ENCODE measurements at regions not wholly inside any gene's neighbourhood (a gene's known extent, or its start where the extent isn't known, plus 50 kb on each side); places are given as distances from the start of the nearest gene placed in this dataset.

GRCh38 chr16:81172769-81173658 lies 65.5 kb upstream of the BCO1 start:
- Mint-ChIP-seq H3K27ac (no peak overlapping the region), H3K9me3 (no peaks in the 10 kb centered on the region), H3K4me1 (no peaks in the 10 kb centered on the region), H3K36me3 (no peaks in the 10 kb centered on the region), H3K27me3 (peaks cover 14% of the 10 kb centered on the region in 2 donors), H3K4me3 (no peak overlapping the region)
- Histone ChIP-seq H3K27ac (ENCODE audit: low read length) (no peak overlapping the region), H3K36me3 (ENCODE audit: control insufficient read depth in 2 of 2, extremely low read depth in 1 of 2, insufficient read depth in 1 of 2, low read length in 1 of 2) (no peaks in the 10 kb centered on the region), H3K27me3 (replicated peaks in 1 of 2; ENCODE audit: control insufficient read depth in 2 of 2, extremely low read depth in 1 of 2, insufficient read depth in 2 of 2, low read length in 1 of 2) (peaks cover 3 to 41% of the 10 kb centered on the region in 2 experiments), H3K4me1 (ENCODE audit: control insufficient read depth in 1 of 2, extremely low read depth in 1 of 2, insufficient read depth in 2 of 2, low read length in 2 of 2) (no peaks in the 10 kb centered on the region), H3K9me3 (no peaks in the 10 kb centered on the region), H3K4me3 (ENCODE audit: control insufficient read depth in 1 of 2, extremely low read depth in 1 of 2, low read length in 1 of 2) (no peak overlapping the region)
- ATAC-seq (replicated peaks in 1 of 4), result no peak
- 59% methylated on average over 10 of the region's 13 CpGs for WGBS (ENCODE audit: insufficient coverage)
- CTCF ChIA-PET, result interaction anchor here in 1 of 2 donors (0.6 kb wide), 1 partner anchor 1464 kb away, joined by 3 read pairs; no protein-coding TSS in a partner anchor
- POLR2A ChIA-PET, result no interaction called here
- no peak for DNase-seq

GRCh38 chr16:81170824-81171223 lies 67.7 kb upstream of the BCO1 start:
- H3K27me3 Mint-ChIP-seq, result peaks cover 11 to 17% of the 10 kb centered on the region in 2 donors
- 80% methylated on average over 1 of the region's 7 CpGs for WGBS (ENCODE audit: insufficient coverage)
- ATAC-seq (replicated peaks in 1 of 4) (no peak), DNase-seq (no peak)
- Histone ChIP-seq H3K4me3 (ENCODE audit: control insufficient read depth in 1 of 2, extremely low read depth in 1 of 2, low read length in 1 of 2) (no peak overlapping the region), H3K27ac (ENCODE audit: low read length) (no peak overlapping the region), H3K36me3 (ENCODE audit: control insufficient read depth in 2 of 2, extremely low read depth in 1 of 2, insufficient read depth in 1 of 2, low read length in 1 of 2) (no peaks in the 10 kb centered on the region), H3K27me3 (replicated peaks in 1 of 2; ENCODE audit: control insufficient read depth in 2 of 2, extremely low read depth in 1 of 2, insufficient read depth in 2 of 2, low read length in 1 of 2) (peaks cover 0 to 28% of the 10 kb centered on the region in 2 experiments), H3K9me3 (no peaks in the 10 kb centered on the region), H3K4me1 (ENCODE audit: control insufficient read depth in 1 of 2, extremely low read depth in 1 of 2, insufficient read depth in 2 of 2, low read length in 2 of 2) (no peaks in the 10 kb centered on the region)
- H3K36me3 Mint-ChIP-seq, result no peaks in the 10 kb centered on the region
- H3K9me3 Mint-ChIP-seq, result no peaks in the 10 kb centered on the region
- H3K27ac Mint-ChIP-seq, result no peak overlapping the region
- CTCF ChIA-PET, result no interaction called here
- H3K4me1 Mint-ChIP-seq, result no peaks in the 10 kb centered on the region
- no peak overlapping the region for H3K4me3 Mint-ChIP-seq
- POLR2A ChIA-PET, result interaction anchor here in 1 of 2 donors (0.6 kb wide), 1 partner anchor 327 kb away, joined by 5 read pairs; no protein-coding TSS in a partner anchor

GRCh38 chr16:81168406-81168805 lies 70.1 kb upstream of the BCO1 start:
- Mint-ChIP-seq H3K27ac (no peak overlapping the region), H3K36me3 (no peaks in the 10 kb centered on the region), H3K9me3 (no peaks in the 10 kb centered on the region), H3K4me3 (no peak overlapping the region), H3K4me1 (no peaks in the 10 kb centered on the region), H3K27me3 (peaks cover 9 to 17% of the 10 kb centered on the region in 2 donors)
- Histone ChIP-seq H3K27ac (ENCODE audit: low read length) (no peak overlapping the region), H3K4me1 (ENCODE audit: control insufficient read depth in 1 of 2, extremely low read depth in 1 of 2, insufficient read depth in 2 of 2, low read length in 2 of 2) (no peaks in the 10 kb centered on the region), H3K27me3 (replicated peaks in 1 of 2; ENCODE audit: control insufficient read depth in 2 of 2, extremely low read depth in 1 of 2, insufficient read depth in 2 of 2, low read length in 1 of 2) (peaks cover 0 to 16% of the 10 kb centered on the region in 2 experiments), H3K36me3 (ENCODE audit: control insufficient read depth in 2 of 2, extremely low read depth in 1 of 2, insufficient read depth in 1 of 2, low read length in 1 of 2) (no peaks in the 10 kb centered on the region), H3K9me3 (no peaks in the 10 kb centered on the region), H3K4me3 (ENCODE audit: control insufficient read depth in 1 of 2, extremely low read depth in 1 of 2, low read length in 1 of 2) (no peak overlapping the region)
- DNase-seq (no peak), ATAC-seq (replicated peaks in 1 of 4) (no peak)
- ChIA-PET CTCF (no interaction called here), POLR2A (no interaction called here)
- no CpG with 5 or more reads among the region's 1 CpG for WGBS (ENCODE audit: insufficient coverage)

GRCh38 chr16:81167851-81168250 lies 70.6 kb upstream of the BCO1 start:
- Histone ChIP-seq H3K27ac (ENCODE audit: low read length) (no peak overlapping the region), H3K36me3 (ENCODE audit: control insufficient read depth in 2 of 2, extremely low read depth in 1 of 2, insufficient read depth in 1 of 2, low read length in 1 of 2) (no peaks in the 10 kb centered on the region), H3K27me3 (replicated peaks in 1 of 2; ENCODE audit: control insufficient read depth in 2 of 2, extremely low read depth in 1 of 2, insufficient read depth in 2 of 2, low read length in 1 of 2) (peaks cover 0 to 13% of the 10 kb centered on the region in 2 experiments), H3K4me3 (ENCODE audit: control insufficient read depth in 1 of 2, extremely low read depth in 1 of 2, low read length in 1 of 2) (no peak overlapping the region), H3K4me1 (ENCODE audit: control insufficient read depth in 1 of 2, extremely low read depth in 1 of 2, insufficient read depth in 2 of 2, low read length in 2 of 2) (no peaks in the 10 kb centered on the region), H3K9me3 (no peaks in the 10 kb centered on the region)
- peaks cover 9 to 17% of the 10 kb centered on the region in 2 donors for H3K27me3 Mint-ChIP-seq
- H3K36me3 Mint-ChIP-seq, result no peaks in the 10 kb centered on the region
- no peaks in the 10 kb centered on the region for H3K4me1 Mint-ChIP-seq
- POLR2A ChIA-PET, result no interaction called here
- ATAC-seq (replicated peaks in 1 of 4) (no peak), DNase-seq (no peak)
- no peaks in the 10 kb centered on the region for H3K9me3 Mint-ChIP-seq
- CTCF ChIA-PET, result no interaction called here
- no peak overlapping the region for H3K27ac Mint-ChIP-seq
- WGBS (ENCODE audit: insufficient coverage), result 37% methylated on average over 4 of the region's 6 CpGs
- no peak overlapping the region for H3K4me3 Mint-ChIP-seq

GRCh38 chr16:81166417-81167300 lies 70.5 kb upstream of the GCSH start:
- Histone ChIP-seq H3K4me1 (ENCODE audit: control insufficient read depth in 1 of 2, extremely low read depth in 1 of 2, insufficient read depth in 2 of 2, low read length in 2 of 2) (no peaks in the 10 kb centered on the region), H3K27me3 (replicated peaks in 1 of 2; ENCODE audit: control insufficient read depth in 2 of 2, extremely low read depth in 1 of 2, insufficient read depth in 2 of 2, low read length in 1 of 2) (peaks cover 0 to 6% of the 10 kb centered on the region in 2 experiments), H3K9me3 (no peaks in the 10 kb centered on the region), H3K4me3 (ENCODE audit: control insufficient read depth in 1 of 2, extremely low read depth in 1 of 2, low read length in 1 of 2) (no peak overlapping the region), H3K36me3 (ENCODE audit: control insufficient read depth in 2 of 2, extremely low read depth in 1 of 2, insufficient read depth in 1 of 2, low read length in 1 of 2) (no peaks in the 10 kb centered on the region), H3K27ac (ENCODE audit: low read length) (no peak overlapping the region)
- H3K27me3 Mint-ChIP-seq, result peaks cover 9 to 17% of the 10 kb centered on the region in 2 donors
- ChIA-PET CTCF (no interaction called here), POLR2A (no interaction called here)
- H3K4me1 Mint-ChIP-seq, result no peaks in the 10 kb centered on the region
- no peak overlapping the region for H3K27ac Mint-ChIP-seq
- ATAC-seq (replicated peaks in 1 of 4) (no peak), DNase-seq (no peak)
- no peaks in the 10 kb centered on the region for H3K36me3 Mint-ChIP-seq
- H3K9me3 Mint-ChIP-seq, result no peaks in the 10 kb centered on the region
- WGBS (ENCODE audit: insufficient coverage), result 75% methylated on average over 13 of the region's 16 CpGs
- H3K4me3 Mint-ChIP-seq, result no peak overlapping the region

GRCh38 chr16:81165411-81166097 lies 69.4 kb upstream of the GCSH start:
- CTCF ChIA-PET, result no interaction called here
- POLR2A ChIA-PET, result no interaction called here

More at GRCh38 chr16:81165411-81166097, 69.4 kb upstream of the GCSH start:
- Mint-ChIP-seq H3K4me3 (no peak overlapping the region), H3K27ac (no peak overlapping the region), H3K36me3 (no peaks in the 10 kb centered on the region), H3K4me1 (no peaks in the 10 kb centered on the region), H3K9me3 (no peaks in the 10 kb centered on the region), H3K27me3 (peaks cover 5 to 13% of the 10 kb centered on the region in 2 donors)
- no peaks in the 10 kb centered on the region for H3K9me3 ChIP-seq
- no peaks in the 10 kb centered on the region for H3K36me3 ChIP-seq (ENCODE audit: control insufficient read depth in 2 of 2, extremely low read depth in 1 of 2, insufficient read depth in 1 of 2, low read length in 1 of 2)
- H3K27ac ChIP-seq (ENCODE audit: low read length), result no peak overlapping the region
- DNase-seq (no peak), ATAC-seq (replicated peaks in 1 of 4) (no peak)
- peaks cover 0 to 2% of the 10 kb centered on the region in 2 experiments for H3K27me3 ChIP-seq (replicated peaks in 1 of 2; ENCODE audit: control insufficient read depth in 2 of 2, extremely low read depth in 1 of 2, insufficient read depth in 2 of 2, low read length in 1 of 2)
- H3K4me1 ChIP-seq (ENCODE audit: control insufficient read depth in 1 of 2, extremely low read depth in 1 of 2, insufficient read depth in 2 of 2, low read length in 2 of 2), result no peaks in the 10 kb centered on the region
- H3K4me3 ChIP-seq (ENCODE audit: control insufficient read depth in 1 of 2, extremely low read depth in 1 of 2, low read length in 1 of 2), result no peak overlapping the region
- WGBS (ENCODE audit: insufficient coverage), result 78% methylated on average over 8 of the region's 12 CpGs

Data from T-cell (primary cell).